PC-9 (cell line): ENCODE measurements at regions not wholly inside any gene's neighbourhood (a gene's known extent, or its start where the extent isn't known, plus 50 kb on each side); places are given as distances from the start of the nearest gene placed in this dataset.

ENCODE experiments used
- CTCF ChIP-seq: fragments of 200-600 bp; sonication (generic); conservative IDR thresholded peaks from 2 replicates; pipeline ENCODE4 v1.6.1; 2017; ENCODE audit warnings: mixed run types, antibody characterized with exemption, mild to moderate bottlenecking, moderate library complexity
- EZH2 ChIP-seq: fragments of 200-600 bp; sonication (generic); IDR thresholded peaks from 2 replicates; pipeline ENCODE4 v1.8.0; 2017; ENCODE audit warnings: antibody characterized with exemption, low read depth

- TF ChIP-seq CTCF (no peak), EZH2 (no peak)
Measured at GRCh38 chr1:76005765-76006164, 68.8 kb upstream of the ST6GALNAC3 start.
